ENCODE measurements at regions not wholly inside any gene's neighbourhood (a gene's known extent, or its start where the extent isn't known, plus 50 kb on each side); places are given as distances from the start of the nearest gene placed in this dataset.

DNA sequence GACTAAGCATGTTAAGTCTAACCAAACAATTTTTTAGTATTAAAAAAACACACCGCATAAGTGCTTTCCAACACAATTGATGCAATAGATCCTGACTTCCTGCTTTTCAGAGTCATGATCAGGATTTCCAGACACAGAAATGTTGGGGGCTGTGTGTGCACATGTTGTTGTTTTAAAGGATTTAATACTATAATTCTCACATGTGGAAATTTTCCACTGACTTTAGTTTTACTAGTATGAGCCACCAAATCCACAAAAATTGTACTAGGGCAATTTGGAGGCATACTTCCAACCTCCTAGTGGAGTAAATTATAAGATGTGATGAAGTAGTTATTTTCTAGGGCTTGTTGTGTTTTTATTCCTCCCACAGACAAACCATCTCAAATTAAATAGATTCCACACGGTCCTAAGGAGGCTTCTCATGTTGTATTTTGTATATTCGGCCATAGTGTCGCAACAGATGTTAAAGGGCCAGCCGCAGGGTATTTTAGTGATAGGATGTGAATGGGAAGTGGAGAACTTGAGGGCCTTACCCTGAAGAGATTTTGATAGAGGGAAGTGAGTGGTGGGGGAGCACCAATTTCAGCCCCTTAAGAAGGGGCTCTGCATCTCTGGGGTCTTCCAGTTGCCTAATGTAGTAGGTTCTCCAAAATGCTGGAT is 108.9 kb upstream of the KLF7 start:
- CTCF ChIA-PET: no interaction called here
- no peak overlapping the region for H3K27ac Mint-ChIP-seq (ENCODE audit: unreplicated experiment)
- no peaks in the 10 kb centered on the region for H3K36me3 Mint-ChIP-seq (ENCODE audit: insufficient read depth, unreplicated experiment)
- no peak for DNase-seq
- BruUV-seq (replicated peaks): no TSS peak
- intact Hi-C loops (cut with micrococcal nuclease; ENCODE audit: unreplicated experiment): no loop called here
- H3K9me3 Mint-ChIP-seq (ENCODE audit: low read depth, unreplicated experiment): no peaks in the 10 kb centered on the region
- H3K4me1 Mint-ChIP-seq (ENCODE audit: low read depth, unreplicated experiment): no peaks in the 10 kb centered on the region
- TF ChIP-seq, protein P1, sequence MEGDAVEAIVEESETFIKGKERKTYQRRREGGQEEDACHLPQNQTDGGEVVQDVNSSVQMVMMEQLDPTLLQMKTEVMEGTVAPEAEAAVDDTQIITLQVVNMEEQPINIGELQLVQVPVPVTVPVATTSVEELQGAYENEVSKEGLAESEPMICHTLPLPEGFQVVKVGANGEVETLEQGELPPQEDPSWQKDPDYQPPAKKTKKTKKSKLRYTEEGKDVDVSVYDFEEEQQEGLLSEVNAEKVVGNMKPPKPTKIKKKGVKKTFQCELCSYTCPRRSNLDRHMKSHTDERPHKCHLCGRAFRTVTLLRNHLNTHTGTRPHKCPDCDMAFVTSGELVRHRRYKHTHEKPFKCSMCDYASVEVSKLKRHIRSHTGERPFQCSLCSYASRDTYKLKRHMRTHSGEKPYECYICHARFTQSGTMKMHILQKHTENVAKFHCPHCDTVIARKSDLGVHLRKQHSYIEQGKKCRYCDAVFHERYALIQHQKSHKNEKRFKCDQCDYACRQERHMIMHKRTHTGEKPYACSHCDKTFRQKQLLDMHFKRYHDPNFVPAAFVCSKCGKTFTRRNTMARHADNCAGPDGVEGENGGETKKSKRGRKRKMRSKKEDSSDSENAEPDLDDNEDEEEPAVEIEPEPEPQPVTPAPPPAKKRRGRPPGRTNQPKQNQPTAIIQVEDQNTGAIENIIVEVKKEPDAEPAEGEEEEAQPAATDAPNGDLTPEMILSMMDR (IDR thresholded peaks at IDR 0.05; ENCODE audit: unreplicated experiment): no peak
- no peaks in the 10 kb centered on the region for H3K27me3 Mint-ChIP-seq (ENCODE audit: unreplicated experiment)
- H3K4me3 Mint-ChIP-seq (ENCODE audit: low read depth, unreplicated experiment): no peak overlapping the region

DNA sequence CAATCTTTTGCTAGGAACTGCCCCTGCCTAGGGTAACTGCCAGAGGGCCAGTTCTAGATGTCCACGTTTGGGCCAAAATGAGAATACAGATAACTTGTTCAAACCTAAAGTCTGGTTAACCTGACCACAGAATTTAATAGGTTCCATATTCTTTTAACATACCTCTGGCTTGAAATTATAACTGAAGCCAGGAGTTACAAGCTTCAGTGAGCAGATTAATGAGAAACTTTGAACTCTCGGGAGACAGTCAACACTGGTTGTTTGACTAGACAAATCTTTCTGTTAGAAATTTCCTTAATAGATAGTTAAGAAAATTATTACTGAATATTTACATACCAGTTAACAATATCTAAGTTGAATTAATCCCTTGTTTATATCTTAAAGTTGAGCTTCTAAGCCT is 110.0 kb upstream of the KLF7 start:
- no peak for DNase-seq
- H3K27me3 Mint-ChIP-seq (ENCODE audit: unreplicated experiment): no peaks in the 10 kb centered on the region
- H3K9me3 Mint-ChIP-seq (ENCODE audit: low read depth, unreplicated experiment): no peaks in the 10 kb centered on the region
- no peaks in the 10 kb centered on the region for H3K4me1 Mint-ChIP-seq (ENCODE audit: low read depth, unreplicated experiment)
- H3K4me3 Mint-ChIP-seq (ENCODE audit: low read depth, unreplicated experiment): no peak overlapping the region
- TF ChIP-seq, protein P1 (IDR thresholded peaks at IDR 0.05; ENCODE audit: unreplicated experiment): no peak
- H3K27ac Mint-ChIP-seq (ENCODE audit: unreplicated experiment): no peak overlapping the region
- no TSS peak for BruUV-seq (replicated peaks)
- CTCF ChIA-PET: no interaction called here
- no peaks in the 10 kb centered on the region for H3K36me3 Mint-ChIP-seq (ENCODE audit: insufficient read depth, unreplicated experiment)
- intact Hi-C loops (cut with micrococcal nuclease; ENCODE audit: unreplicated experiment): no loop called here

DNA sequence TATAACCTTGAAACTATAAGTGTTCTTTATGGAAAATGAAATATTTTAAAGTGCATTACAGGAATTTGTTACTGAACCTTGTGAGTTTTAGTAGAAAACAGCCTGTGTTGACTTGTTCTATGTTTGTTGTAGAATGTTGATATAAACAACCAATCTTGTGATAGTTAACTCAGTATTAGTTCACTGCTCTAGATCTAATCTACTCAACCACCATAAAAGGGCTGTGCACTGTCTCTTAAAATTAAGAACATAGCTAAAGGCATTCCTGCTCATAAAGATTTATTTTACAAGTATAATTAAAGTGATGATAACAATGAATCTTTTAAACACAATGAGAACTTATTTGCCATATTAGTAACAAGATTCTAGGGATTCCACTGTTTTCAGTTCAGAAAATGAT is 110.5 kb upstream of the KLF7 start:
- intact Hi-C loops (cut with micrococcal nuclease; ENCODE audit: unreplicated experiment): no loop called here
- BruUV-seq (replicated peaks): no TSS peak
- H3K4me1 Mint-ChIP-seq (ENCODE audit: low read depth, unreplicated experiment): no peaks in the 10 kb centered on the region
- no peaks in the 10 kb centered on the region for H3K36me3 Mint-ChIP-seq (ENCODE audit: insufficient read depth, unreplicated experiment)
- H3K9me3 Mint-ChIP-seq (ENCODE audit: low read depth, unreplicated experiment): no peaks in the 10 kb centered on the region
- CTCF ChIA-PET: no interaction called here
- no peak for DNase-seq
- H3K27ac Mint-ChIP-seq (ENCODE audit: unreplicated experiment): no peak overlapping the region
- no peak overlapping the region for H3K4me3 Mint-ChIP-seq (ENCODE audit: low read depth, unreplicated experiment)
- no peaks in the 10 kb centered on the region for H3K27me3 Mint-ChIP-seq (ENCODE audit: unreplicated experiment)
- TF ChIP-seq, protein P1 (IDR thresholded peaks at IDR 0.05; ENCODE audit: unreplicated experiment): no peak

DNA sequence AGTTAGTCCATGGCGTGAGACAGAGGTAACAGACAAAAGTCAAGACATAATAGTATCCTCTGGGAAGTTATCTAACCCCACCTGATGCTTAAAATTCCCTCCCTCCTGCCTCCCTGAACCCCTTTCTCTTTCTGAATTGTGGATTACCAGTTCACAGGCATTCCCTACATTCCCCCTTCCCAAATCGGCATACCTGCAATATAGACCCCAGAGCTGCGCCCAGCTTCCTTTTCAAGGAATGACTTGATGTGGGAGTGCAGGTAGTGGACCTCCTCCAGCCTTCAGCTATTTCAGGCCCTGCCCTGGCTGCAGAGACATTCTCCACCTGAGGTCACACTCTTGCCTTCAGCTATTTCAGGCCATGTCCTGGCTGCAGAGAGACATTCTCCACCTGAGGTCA is 111.1 kb upstream of the KLF7 start:
- TF ChIP-seq, protein P1 (IDR thresholded peaks at IDR 0.05; ENCODE audit: unreplicated experiment): no peak
- Mint-ChIP-seq H3K27ac (ENCODE audit: unreplicated experiment) (no peak overlapping the region), H3K4me1 (ENCODE audit: low read depth, unreplicated experiment) (no peaks in the 10 kb centered on the region), H3K27me3 (ENCODE audit: unreplicated experiment) (no peaks in the 10 kb centered on the region), H3K9me3 (ENCODE audit: low read depth, unreplicated experiment) (no peaks in the 10 kb centered on the region), H3K4me3 (ENCODE audit: low read depth, unreplicated experiment) (no peak overlapping the region), H3K36me3 (ENCODE audit: insufficient read depth, unreplicated experiment) (no peaks in the 10 kb centered on the region)
- intact Hi-C loops (cut with micrococcal nuclease; ENCODE audit: unreplicated experiment): no loop called here
- CTCF ChIA-PET: no interaction called here
- no TSS peak for BruUV-seq (replicated peaks)
- no peak for DNase-seq
